NCI-H146 (cell line): ENCODE measurements at regions not wholly inside any gene's neighbourhood (a gene's known extent, or its start where the extent isn't known, plus 50 kb on each side); places are given as distances from the start of the nearest gene placed in this dataset.

Experiments
- DNase-seq: peaks from one replicate; lab custom pipeline; 2025; lab: John Stamatoyannopoulos, UW

DNA sequence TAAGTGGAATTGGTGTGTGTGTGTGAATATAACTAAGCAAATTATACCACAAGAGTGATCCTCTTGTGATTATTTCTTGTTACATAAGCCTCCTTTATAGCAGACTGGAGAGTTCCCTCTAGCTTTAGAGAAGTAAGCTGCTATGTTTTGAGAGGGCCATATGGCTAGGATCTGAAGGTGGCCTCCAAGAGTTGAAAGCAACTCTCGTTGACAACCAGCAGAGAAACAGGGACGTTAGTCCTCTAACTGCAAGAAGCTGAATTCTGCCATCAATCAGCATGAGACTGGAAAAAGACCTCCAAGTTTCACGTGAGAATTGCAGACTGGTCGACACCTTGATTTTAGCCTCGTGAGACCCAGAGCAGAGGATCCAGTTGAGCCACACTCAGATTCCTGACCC, 278.5 kb upstream of the ZNF717 start:
- DNase-seq = no peak

DNA sequence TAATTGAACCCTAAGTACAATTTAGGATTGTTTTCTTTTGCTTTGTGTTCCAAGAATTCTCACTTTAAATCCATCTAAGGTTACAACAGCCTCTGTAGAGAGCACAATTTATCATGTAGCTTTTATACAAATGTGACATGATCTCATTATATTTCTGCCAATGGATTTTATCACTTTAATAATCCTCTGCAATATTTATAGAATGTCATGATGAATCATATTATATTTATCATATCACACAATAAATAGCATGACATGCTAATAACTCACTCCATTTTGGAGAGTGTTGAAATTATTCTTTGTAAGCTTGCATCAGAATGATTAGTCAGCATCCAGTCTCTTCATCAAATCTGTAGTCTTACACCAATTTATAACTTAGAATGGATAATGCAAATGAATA, 280.6 kb upstream of the ZNF717 start:
- DNase-seq = no peak

DNA sequence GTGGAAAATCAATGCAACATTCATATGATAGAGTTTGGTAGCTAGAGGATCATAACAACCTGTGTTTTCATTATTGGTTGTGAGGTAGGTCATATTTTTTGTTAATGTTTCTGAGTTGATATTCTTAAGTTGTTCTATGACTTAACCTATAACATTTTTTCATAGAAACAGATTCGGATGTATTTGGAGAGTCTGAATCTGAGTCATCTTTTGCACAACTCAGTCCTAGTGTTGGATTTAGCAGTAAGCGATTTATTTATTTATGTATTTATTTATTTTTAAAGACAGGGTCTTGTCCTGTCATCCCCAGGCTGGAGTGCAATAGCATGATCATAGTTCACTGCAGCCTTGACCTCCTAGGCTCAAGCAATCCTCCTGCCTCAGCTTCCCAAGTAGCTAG, 292.8 kb upstream of the ZNF717 start:
- DNase-seq = no peak

DNA sequence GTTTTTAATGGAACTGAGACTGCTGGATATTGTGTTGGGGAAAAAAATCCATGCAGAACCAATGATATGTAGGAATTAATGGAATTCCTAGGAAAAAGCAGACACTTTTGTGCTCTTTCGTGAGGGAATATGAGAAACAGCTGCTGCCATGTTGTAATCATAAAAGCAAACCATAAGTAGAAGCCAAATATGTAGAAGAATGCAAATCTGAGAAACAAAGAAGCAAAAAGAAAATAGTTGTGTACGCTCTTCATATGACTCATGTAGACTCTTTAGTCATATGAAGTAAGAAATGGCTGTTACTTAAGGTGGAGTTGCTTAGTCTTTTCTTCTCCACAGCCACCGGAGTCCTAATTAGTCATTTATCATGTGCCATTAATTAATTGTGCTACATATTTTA, 298.6 kb upstream of the ZNF717 start:
- no peak for DNase-seq

DNA sequence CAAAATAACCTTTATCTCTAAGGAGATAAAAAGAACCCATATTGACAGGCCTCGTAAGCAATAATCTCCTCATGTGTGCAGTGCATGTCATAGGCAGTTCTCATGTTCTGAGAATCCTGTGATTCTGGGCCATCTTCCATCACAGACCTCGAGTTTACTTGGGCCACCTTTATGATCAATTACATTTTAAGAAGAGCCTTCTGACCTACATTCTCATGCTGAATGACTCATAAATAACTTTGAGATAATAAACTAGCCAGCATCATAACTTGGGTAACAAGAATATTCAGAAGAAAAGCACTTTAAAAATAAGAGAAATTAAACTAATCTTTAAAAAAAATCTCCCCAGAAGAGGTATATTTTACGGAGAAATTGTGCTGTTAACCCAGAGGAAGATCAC, 310.7 kb upstream of the ZNF717 start:
- no peak for DNase-seq

DNA sequence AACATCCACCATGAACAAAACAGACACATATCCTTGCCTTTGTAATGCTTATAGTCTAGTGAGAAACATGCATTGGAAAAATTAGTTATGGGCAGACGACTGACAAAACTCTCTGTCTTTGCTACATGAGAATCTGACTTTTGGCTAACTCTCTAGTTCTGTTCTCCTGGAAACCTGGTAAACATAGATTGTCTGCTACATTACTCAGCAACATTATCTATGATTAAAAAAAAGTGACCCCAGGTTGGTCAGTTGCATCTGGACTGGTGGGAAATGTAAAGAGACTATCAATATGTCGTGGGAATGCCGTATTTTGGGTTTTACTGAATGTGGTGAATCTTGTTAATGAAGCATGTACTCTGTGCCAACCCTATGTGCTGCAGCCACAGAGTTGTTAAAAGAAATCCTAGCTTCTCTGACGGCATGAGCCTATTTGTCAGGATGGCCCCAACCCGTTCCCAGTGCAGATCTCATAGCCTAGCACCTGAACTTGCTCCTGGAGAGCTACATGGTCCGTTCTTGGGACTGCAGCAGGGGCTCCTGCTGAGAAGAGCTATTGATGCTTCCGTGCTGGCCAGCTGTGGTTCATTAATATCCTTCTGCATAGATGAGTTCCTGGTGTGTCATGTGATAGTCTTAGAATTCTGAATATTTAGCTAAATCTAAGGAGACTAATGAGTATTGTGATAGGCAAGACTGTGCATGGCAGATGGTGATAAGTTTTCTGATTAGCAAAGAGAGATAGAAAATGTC, 311.7 kb upstream of the ZNF717 start:
- DNase-seq = no peak

DNA sequence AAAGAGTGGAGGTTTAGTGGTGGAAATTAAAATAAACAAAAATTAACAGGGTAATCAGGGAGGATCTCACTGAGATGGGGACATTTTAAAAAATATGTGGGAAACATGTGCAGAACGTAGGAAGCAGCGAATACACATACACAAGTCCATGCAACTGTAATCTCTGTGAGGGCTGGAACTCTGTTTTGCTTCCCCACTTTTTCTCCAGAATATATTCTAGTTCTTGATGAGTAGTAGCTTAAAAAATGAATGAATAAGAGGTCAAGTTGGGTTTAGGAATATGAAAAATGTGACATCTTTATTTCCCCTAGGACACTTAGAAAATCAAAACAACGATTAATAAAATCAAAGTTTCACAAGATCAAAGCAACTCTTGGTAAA, 312.2 kb upstream of the ZNF717 start:
- DNase-seq = no peak

DNA sequence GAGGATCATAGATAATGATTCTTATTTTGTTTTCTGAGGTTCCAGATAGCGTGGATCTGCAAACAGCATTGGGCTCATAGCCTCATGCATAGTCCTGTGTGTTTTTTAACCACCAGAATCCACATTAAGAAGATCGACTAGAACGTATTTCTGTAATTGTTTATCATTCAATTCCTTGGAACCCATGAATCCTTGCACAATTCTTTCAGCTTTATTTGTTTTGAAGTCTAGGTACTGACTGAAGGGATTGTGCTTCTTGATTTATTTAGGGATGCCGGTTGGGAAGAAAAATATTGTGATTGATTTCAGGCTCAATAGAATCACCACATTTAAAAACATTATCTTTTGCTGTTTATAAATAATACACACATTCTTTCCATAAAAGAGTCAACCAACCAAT, 314.6 kb upstream of the ZNF717 start:
- DNase-seq = no peak

DNA sequence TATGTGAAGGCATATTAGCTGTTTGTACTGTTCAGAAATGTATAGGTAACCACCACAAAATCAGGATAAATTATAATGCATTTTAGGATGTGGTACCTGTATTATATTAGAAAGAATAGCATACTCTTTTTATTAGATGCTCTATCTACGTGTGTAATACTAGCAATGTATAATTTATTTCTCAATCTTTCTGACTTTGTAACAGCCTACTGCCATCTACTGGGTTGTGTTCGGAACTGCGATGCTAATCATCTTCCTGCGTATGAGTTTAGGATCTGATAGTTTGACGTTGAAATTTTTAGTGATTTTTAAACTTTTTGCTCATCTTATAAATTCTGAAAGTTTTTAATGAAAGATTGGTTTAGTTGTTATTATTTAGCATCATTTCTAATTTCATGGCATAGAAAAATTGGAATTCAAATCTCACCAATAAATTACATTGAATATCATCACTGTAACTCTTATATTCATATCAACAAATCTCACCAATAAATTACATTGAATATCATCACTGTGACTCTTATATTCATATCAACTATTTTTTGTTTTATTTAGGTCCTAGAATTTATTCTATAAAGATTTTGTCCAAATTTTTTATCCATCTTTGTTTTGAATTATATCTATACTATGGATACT, 322.7 kb upstream of the ZNF717 start:
- DNase-seq = no peak

DNA sequence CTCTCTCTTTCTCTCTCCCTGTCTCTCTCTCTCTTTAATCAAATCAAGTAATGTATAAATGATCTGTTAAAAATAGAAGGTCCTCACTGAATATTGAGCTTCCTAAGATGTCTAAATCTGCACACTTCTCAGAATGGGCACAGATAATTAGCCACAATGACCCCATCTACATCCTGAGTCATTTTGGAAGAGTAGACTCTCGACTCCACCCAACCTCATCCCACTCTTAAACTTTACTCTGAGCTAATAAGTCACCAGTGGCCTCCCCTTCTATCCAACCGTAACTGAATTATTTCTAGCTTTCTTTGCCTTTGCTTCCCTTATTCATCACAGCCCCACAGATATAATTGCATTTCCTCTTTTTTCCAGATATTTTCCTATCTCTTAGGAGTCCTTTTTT, 326.5 kb upstream of the ZNF717 start:
- no peak for DNase-seq

DNA sequence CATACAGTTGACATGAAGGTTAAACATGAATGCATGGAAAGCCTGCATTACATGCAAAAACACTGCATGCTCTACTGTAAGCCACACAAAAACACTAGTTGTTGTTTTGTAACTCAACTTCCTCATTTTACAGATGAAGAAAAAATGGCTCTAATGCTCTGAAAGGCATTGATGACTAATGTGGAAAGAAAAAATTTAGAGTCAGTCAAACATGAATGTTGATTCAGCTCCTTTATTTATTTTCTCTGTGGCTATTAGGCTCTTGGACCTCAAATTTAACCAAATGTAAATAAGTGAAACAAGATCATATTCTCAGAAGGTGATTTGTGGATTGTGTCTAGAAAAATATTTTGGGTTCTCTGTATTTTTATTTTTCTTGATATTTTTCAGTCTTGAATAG, 336.7 kb upstream of the ZNF717 start:
- DNase-seq = no peak

DNA sequence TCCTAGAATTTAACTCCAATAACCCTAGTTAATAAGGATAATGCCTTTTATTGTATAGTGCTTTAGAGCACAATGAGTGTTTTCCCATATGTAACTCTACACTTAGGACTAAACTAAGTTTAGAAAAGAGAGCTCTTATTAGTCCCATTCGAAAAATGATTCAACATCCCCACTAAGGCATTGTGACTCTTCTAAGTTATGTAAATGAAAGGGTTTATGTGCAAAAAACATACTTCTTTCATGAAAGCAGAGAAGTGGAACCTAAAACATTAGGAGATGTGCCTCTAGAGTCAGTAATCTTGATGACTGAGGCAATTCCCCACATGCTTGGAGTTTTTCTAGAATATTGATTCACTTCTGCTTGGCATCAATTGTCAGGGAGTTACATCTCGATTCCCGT, 344.1 kb upstream of the ZNF717 start:
- no peak for DNase-seq

DNA sequence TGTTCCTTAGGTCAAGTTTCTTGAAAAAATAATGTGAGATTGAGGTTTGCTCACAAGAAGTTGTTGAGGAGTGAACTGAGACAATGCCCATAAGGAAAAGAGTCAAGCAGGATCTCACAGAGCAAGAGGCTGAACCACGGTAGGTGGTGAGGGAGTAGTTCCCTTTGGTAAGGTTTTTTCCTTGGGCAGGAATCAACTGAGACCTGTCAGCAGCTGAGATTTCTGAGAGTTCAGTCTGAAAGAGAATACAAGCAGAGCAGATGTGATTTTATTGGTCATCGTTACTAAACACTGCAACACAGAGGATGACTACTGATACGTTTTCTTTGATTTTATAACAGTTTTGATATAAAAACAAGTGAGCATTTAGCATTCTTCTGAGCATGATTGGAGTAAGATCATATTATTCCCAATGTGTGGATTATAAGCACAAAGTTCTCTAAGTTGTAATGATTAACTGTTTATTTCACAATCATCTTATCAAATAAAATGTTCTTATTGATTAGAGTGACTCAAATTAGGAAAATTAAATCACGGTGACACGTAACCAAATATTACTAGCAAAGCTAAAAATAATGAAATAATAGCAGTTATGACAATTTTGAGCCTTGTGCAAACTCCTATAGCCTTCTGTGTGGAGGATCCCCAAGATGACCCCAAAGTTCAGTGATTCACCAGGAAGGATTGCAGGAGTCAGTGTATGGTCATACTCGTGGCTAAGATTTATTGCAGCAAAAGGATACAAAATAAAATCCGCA, 346.2 kb upstream of the ZNF717 start:
- no peak for DNase-seq

DNA sequence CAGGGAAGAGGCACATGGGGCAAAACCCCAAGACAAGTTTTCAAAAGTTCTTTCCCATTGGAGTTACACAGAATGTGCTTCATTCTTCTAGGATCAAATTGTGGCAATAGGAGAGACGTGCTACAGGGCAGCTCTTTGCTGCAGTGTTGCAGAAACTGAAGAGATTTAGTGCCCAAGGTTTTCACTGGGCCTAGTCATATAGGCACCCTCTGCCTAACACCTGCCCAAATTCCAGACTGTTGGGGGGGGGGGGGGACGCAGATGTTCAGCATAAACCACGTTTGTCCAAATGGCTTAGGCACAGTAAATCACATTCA, 346.8 kb upstream of the ZNF717 start:
- no peak for DNase-seq

DNA sequence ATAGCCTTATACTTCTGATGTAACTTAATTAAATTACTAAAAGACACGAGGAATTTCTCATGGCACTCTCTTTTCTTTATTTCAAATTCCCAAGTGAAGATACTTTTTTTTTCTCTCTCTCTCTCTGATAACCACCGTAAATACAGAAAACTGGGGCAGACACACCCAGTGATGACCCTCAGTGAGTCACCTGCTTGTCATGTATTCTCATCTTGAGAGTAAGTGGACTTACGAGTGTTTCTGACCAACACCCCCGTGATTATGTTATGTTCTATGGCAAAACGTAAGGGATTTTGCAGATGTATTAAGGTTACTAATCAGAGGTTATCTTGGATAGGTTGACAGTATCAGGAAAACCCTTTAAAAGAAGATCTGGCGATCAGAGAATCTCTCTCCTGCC, 348.8 kb upstream of the ZNF717 start:
- no peak for DNase-seq

DNA sequence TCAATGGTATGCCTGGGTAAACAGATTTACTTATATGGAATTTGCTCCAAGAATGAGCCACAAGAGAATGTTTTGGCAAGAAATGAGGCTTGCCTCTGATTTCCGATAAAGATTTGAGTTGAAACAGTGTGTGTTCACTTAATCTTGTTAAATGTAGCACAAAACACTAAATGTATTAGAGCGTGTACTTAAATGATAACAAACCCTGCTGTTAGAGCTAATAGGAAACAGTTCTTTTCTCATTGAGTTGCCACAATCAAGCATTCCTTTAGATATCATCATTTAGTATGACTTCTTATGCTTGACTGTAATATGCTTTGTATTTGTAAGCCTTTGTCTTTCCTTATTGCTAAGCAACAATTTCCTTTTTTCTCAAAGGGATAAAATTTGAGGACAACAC, 353.6 kb upstream of the ZNF717 start:
- no peak for DNase-seq

DNA sequence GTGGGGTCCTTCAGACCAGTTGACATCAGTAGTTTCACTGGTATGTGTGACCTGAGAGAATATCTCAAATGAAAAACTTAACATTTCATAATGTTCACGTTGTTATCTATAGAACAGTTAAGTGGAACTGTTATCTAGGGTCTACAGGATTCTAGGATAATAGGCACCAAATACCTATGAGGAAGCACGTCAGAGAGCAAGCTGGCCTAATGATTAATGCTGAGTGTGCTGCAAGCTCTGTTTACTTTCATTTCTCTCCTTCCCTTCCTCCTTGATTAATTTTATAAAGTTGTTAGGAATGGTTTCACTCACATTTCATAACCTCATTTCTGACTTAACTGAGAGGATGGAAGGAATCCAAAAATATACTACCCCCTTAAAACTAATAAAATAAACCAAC, 362.5 kb upstream of the ZNF717 start:
- DNase-seq = no peak

DNA sequence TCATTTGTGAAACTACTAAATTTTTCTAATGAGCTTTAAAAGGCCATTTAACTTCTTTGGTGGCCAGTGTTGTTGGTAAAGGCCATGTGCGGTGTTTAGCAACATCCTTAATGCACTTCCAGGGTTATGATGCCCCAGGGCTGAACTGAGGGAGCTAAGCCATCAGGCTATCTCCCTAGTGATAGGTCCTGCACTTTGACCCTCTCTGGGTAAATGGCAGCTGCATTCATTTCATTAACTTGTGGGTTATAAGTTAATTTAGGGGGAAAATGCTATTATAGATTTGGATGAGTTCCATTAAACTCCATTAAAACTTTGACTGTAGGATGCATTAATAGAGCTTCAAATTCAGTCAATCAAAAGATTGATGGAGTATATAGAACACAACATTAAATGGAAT, 366.7 kb upstream of the ZNF717 start:
- DNase-seq = no peak

DNA sequence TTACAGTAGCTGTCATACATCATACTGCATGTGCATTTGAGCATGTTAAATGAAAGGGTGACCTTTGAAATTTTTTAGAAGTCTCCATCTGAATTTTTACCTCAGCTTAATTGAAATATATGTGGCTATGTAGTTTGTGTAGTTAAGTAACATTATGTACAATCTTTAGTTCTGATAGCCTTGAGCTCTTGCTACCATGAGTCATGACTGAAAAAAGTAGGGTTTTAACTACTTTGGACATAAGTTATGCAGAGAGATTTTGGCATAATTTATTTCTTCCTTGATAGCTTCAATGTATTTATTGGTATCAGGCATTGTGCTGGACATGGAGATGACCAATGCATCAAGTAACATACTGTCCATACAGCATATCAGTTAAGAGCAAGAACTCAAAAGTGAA, 376.5 kb upstream of the ZNF717 start:
- no peak for DNase-seq

DNA sequence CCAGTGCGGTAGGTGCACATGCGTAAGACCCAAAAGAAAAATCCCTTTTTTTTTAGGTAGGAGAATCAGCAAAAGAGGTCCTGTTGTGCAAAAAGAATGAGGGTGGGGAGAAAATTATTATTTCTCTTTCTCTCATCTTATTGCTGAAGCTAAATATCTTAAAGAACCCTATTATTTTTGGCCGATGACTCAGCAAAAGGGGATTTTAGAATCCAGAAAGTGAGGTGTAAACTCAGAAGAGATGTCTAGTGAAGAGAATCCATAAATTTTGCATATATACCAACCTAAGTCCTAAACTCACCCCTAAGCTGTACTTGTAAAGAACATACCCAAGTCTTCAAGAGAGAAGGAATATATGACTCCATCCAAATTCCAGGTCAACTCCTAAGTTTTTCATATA, 386.3 kb upstream of the ZNF717 start:
- DNase-seq = no peak

DNA sequence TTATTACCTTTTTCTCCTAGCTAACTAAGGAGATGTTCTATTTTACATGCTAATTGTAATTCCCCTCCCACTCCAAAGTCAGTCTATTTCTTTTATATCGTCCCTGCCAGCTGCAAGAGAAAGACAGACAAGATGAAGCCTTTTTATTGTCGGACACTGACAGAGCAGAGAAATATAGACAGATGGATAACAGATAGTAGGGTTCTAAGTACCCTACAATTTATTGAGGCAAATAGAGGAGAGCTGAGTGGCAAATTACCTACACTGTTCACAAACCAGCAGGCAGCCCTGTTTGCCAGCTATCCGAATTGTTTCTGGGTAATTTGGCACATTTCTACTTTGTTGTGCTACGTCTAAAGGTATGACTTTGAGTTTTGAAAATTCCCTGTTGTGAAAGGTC, 392.3 kb upstream of the ZNF717 start:
- DNase-seq = no peak

DNA sequence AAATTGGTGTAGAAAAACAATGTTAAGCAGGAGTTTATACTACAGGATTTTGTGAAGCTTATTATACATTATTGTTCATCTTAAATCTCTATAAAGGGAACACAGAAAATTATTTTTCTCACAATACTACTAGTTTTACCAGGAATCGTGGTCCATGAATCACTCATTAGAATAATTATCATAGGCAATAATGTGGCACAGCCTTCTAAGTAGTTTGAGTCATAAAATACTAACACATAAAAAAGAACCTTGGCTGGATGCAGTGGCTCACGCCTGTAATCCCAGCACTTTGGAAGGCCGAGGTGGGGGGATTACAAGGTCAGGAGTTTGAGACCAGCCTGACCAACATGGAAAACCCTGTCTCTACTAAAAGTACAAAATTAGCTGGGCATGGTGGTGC, 393.1 kb upstream of the ZNF717 start:
- no peak for DNase-seq

DNA sequence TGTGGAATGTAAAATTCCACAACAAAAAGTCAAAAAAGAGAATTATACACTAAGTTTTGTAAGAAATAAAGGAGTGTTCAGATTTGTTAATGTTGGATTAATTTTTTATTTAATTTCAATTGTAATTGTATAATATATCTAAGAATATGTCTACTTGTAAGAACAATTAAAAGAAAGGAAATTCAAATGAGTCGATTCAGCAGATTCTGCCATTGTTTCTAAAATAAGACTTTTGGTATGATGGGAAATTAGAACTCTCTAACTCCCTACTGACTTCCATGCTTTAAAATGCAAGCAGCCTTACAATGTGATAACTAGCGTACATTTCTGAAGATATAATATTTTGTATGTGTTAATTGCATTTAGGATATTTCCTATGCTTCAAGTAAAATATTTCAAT, 395.9 kb upstream of the ZNF717 start:
- DNase-seq = no peak

DNA sequence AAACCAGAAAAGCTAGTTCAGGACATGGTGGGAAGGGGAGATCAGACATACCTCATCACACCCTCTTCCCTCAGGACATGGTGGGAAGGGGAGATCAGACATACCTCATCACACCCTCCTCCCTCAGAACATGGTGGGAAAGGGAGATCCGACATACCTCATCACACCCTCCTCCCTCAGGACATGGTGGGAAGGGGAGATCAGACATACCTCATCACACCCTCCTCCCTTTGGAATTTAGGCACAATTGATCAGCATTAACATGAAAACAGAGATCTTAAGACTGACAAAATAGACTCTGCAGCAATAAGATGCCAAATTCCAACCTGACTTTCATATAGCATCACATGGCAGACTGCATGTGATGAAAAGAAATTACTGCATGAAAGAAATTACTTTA, 412.7 kb upstream of the ZNF717 start:
- DNase-seq = no peak
